CD4-positive, alpha-beta T cell (primary cell): ENCODE measurements at regions not wholly inside any gene's neighbourhood (a gene's known extent, or its start where the extent isn't known, plus 50 kb on each side); places are given as distances from the start of the nearest gene placed in this dataset.

Source experiments
- ATAC-seq: fragments of 200-7000 bp; cut with Tn5 transposase; one replicate; pipeline ENCODE4 v1.10.0; 2022; ENCODE audit warnings: mild to moderate bottlenecking; ENCODE audit not compliant: poor library complexity
- CTCF ChIA-PET: fragments of 350-600 bp; sonication (Branson Sonifier 250); formaldehyde crosslinking; loops from one replicate; lab custom pipeline; 2021; ENCODE audit warnings: antibody characterized with exemption, inconsistent platforms; lab: Charles Lee
- POLR2A ChIA-PET: fragments of 350-600 bp; sonication (Branson Sonifier 250); formaldehyde crosslinking; loops from one replicate; lab custom pipeline; 2021; ENCODE audit warnings: antibody characterized with exemption, inconsistent platforms; lab: Charles Lee
- DNase-seq, 14 experiments: peaks; one replicate each; pipeline ENCODE4 v3.0.0-alpha.2; 2013 to 2020; ENCODE audit warnings: mixed read lengths in 2 of 14
- H3K27ac ChIP-seq, 2 donors: one replicate each; pipeline versions ENCODE4 v1.5.1 to v1.7.0; 2013; ENCODE audit warnings: low read length in 2 of 2, low read depth in 1 of 2, mild to moderate bottlenecking in 1 of 2
- H3K27me3 ChIP-seq, 2 experiments: 1 replicate in 1 of 2; 2 replicates in 1 of 2; pipeline versions ENCODE4 v1.6.1 to v1.7.0; 2013; ENCODE audit warnings: low read length in 2 of 2, control low read depth in 1 of 2, mild to moderate bottlenecking in 1 of 2, moderate library complexity in 1 of 2; ENCODE audit not compliant: insufficient read depth in 2 of 2, control insufficient read depth in 1 of 2
- H3K36me3 ChIP-seq: one replicate; pipeline ENCODE4 v1.6.1; 2013; ENCODE audit warnings: low read length, control low read depth; ENCODE audit not compliant: insufficient read depth
- H3K4me1 ChIP-seq: one replicate; pipeline ENCODE4 v1.6.1; 2013; ENCODE audit warnings: low read length, control low read depth; ENCODE audit not compliant: insufficient read depth
- H3K4me3 ChIP-seq: one replicate; pipeline ENCODE4 v1.5.1; 2013; ENCODE audit warnings: mild to moderate bottlenecking, low read length, moderate library complexity
- H3K9me3 ChIP-seq, 2 experiments: 1 replicate in 1 of 2; 2 replicates in 1 of 2; pipeline versions ENCODE4 v1.6.1 to v1.7.0; 2013; ENCODE audit warnings: low read length in 2 of 2, mild to moderate bottlenecking in 2 of 2, control low read depth in 1 of 2, moderate library complexity in 1 of 2; ENCODE audit not compliant: control insufficient read depth in 1 of 2, insufficient read depth in 1 of 2
- H3K27ac Mint-ChIP-seq: one replicate; pipeline ENCODE4 v1.8.0; 2020; ENCODE audit warnings: mixed read lengths
- H3K27me3 Mint-ChIP-seq: one replicate; pipeline ENCODE4 v1.8.0; 2021; ENCODE audit warnings: mixed read lengths
- H3K36me3 Mint-ChIP-seq: one replicate; pipeline ENCODE4 v1.8.0; 2021; ENCODE audit warnings: low read depth, mixed read lengths
- H3K4me1 Mint-ChIP-seq: one replicate; pipeline ENCODE4 v1.8.0; 2021; ENCODE audit warnings: low read depth, mixed read lengths
- H3K4me3 Mint-ChIP-seq: one replicate; pipeline ENCODE4 v1.8.0; 2020; ENCODE audit warnings: mild to moderate bottlenecking, mixed read lengths
- H3K9me3 Mint-ChIP-seq: one replicate; pipeline ENCODE4 v1.8.0; 2020; ENCODE audit warnings: mixed read lengths
- intact Hi-C, 2 experiments: fragments of 100-400 bp; cut with DNase I in 1 of 2; cut with micrococcal nuclease in 1 of 2; formaldehyde crosslinking; loops; one replicate each; pipeline versions ENCODE4 v1.15.1 to v1.9.0; 2023 to 2025; cut with DNase I, micrococcal nuclease
- TF ChIP-seq, protein P1 (sequence below): fragments of 200-600 bp; IDR thresholded peaks from one replicate; pipeline ENCODE4 v1.8.0; 2022; ENCODE audit warnings: antibody characterized with exemption, mild to moderate bottlenecking

DNA sequence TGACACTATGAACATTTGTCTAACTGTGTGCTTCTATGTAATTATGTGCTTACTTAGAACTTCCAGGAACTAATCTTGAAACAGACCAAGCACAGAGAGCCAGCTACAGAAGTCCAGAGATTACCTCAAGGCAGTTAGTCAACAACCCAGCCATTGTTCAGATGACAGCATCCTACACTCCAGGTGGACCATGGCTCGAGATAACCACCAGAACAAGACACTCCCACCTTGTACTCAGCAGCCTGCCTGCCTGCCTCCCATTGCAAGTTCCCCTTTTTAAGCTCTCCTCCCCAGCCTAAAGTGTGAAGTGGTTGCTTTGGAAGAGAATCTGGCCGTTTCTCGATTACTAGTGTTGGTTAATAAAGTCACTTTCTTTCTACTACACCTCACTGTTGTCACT lies 1080.6 kb upstream of the LRRN3 start:
- H3K36me3 Mint-ChIP-seq: no peaks in the 10 kb centered on the region
- H3K27ac ChIP-seq: no peak overlapping the region
- TF ChIP-seq, protein P1, sequence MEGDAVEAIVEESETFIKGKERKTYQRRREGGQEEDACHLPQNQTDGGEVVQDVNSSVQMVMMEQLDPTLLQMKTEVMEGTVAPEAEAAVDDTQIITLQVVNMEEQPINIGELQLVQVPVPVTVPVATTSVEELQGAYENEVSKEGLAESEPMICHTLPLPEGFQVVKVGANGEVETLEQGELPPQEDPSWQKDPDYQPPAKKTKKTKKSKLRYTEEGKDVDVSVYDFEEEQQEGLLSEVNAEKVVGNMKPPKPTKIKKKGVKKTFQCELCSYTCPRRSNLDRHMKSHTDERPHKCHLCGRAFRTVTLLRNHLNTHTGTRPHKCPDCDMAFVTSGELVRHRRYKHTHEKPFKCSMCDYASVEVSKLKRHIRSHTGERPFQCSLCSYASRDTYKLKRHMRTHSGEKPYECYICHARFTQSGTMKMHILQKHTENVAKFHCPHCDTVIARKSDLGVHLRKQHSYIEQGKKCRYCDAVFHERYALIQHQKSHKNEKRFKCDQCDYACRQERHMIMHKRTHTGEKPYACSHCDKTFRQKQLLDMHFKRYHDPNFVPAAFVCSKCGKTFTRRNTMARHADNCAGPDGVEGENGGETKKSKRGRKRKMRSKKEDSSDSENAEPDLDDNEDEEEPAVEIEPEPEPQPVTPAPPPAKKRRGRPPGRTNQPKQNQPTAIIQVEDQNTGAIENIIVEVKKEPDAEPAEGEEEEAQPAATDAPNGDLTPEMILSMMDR: no peak
- ATAC-seq (no peak), DNase-seq (no peak)
- H3K36me3 ChIP-seq: no peaks in the 10 kb centered on the region
- H3K27me3 Mint-ChIP-seq: no peaks in the 10 kb centered on the region
- no peak overlapping the region for H3K4me3 ChIP-seq
- intact Hi-C loops: no loop called here
- CTCF ChIA-PET: no interaction called here
- H3K4me1 Mint-ChIP-seq: no peaks in the 10 kb centered on the region
- no peak overlapping the region for H3K4me3 Mint-ChIP-seq
- POLR2A ChIA-PET: no interaction called here
- no peaks in the 10 kb centered on the region for H3K27me3 ChIP-seq
- no peaks in the 10 kb centered on the region for H3K9me3 ChIP-seq
- no peaks in the 10 kb centered on the region for H3K9me3 Mint-ChIP-seq
- H3K27ac Mint-ChIP-seq: no peak overlapping the region
- H3K4me1 ChIP-seq: no peaks in the 10 kb centered on the region

DNA sequence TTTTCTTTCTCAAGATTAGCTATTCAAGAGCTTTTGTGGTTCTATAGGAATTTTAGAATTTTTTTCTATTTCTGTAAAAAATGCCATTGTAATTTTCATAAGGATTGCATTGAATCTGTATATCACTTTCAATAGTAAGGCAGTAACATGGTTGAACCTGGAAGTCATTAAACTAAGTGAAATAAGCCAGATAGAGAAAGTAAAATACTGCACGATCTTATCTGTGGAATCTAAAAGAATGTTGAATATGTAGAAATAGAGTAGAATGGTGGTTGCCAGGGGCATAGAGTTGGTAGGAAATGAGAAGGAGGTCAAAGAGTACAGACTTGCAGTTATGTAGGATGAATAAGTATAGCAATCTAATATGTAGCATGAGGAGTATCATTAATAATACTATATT lies 1073.5 kb upstream of the LRRN3 start:
- Histone ChIP-seq H3K9me3 (no peaks in the 10 kb centered on the region), H3K27ac (no peak overlapping the region), H3K27me3 (no peaks in the 10 kb centered on the region), H3K36me3 (no peaks in the 10 kb centered on the region), H3K4me3 (no peak overlapping the region), H3K4me1 (no peaks in the 10 kb centered on the region)
- TF ChIP-seq, protein P1: no peak
- intact Hi-C loops: no loop called here
- ChIA-PET CTCF (no interaction called here), POLR2A (no interaction called here)
- DNase-seq: no peak
- Mint-ChIP-seq H3K4me3 (no peak overlapping the region), H3K27me3 (no peaks in the 10 kb centered on the region), H3K9me3 (no peaks in the 10 kb centered on the region), H3K36me3 (no peaks in the 10 kb centered on the region), H3K4me1 (no peaks in the 10 kb centered on the region), H3K27ac (no peak overlapping the region)
- no peak for ATAC-seq

DNA sequence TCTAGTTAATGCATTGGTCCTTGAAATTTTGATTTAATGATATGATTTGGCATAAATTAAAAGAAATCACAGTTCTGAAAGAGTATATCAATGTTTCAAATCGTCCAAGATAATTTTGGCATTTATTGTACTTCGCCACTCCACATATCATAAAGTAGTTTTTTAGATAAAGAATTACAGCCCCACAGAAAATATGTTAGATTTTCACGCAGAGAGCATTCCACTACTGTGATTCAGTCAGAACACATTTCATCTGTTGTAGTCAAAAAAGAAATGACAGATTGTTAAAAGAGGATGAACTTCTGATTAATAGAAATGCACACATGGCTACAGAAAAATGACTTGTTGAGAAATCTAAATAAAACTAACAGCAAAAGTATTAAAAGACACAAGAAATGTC lies 1063.5 kb upstream of the LRRN3 start:
- TF ChIP-seq, protein P1: no peak
- POLR2A ChIA-PET: no interaction called here
- H3K4me3 ChIP-seq: no peak overlapping the region
- no peaks in the 10 kb centered on the region for H3K4me1 ChIP-seq
- Mint-ChIP-seq H3K27ac (no peak overlapping the region), H3K27me3 (no peaks in the 10 kb centered on the region), H3K4me1 (no peaks in the 10 kb centered on the region), H3K9me3 (no peaks in the 10 kb centered on the region), H3K4me3 (no peak overlapping the region), H3K36me3 (no peaks in the 10 kb centered on the region)
- DNase-seq (no peak), ATAC-seq (no peak)
- no peaks in the 10 kb centered on the region for H3K27me3 ChIP-seq
- no peak overlapping the region for H3K27ac ChIP-seq
- H3K36me3 ChIP-seq: no peaks in the 10 kb centered on the region
- intact Hi-C loops: no loop called here
- H3K9me3 ChIP-seq: no peaks in the 10 kb centered on the region
- CTCF ChIA-PET: no interaction called here
